GM12891 (cell line): ENCODE measurements at regions not wholly inside any gene's neighbourhood (a gene's known extent, or its start where the extent isn't known, plus 50 kb on each side); places are given as distances from the start of the nearest gene placed in this dataset.
"Not testable (repeated sequence)": the region's sequence is repeated elsewhere in the genome, so short reads cannot be mapped to it uniquely, and the experiment has no call there.

ENCODE experiments used
- DNase-seq: peaks from one replicate; pipeline ENCODE4 v3.0.0; 2011; ENCODE audit warnings: low spot score; ENCODE audit not compliant: insufficient read length
- FAIRE-seq: peaks from 2 replicates; lab custom pipeline; 2011; peaks lifted over from hg19 to GRCh38; lab: Jason Lieb, UNC
- PAX5 ChIP-seq: IDR thresholded peaks from 2 replicates; pipeline ENCODE4 v1.6.1; 2011; ENCODE audit warnings: low read length, moderate library complexity, mild to moderate bottlenecking; ENCODE audit not compliant: insufficient read depth, severe bottlenecking
- POLR2A ChIP-seq: IDR thresholded peaks from 2 replicates; pipeline ENCODE4 v1.6.1; 2011; ENCODE audit warnings: low read depth, low read length, control low read depth
- POLR2AphosphoS5 ChIP-seq: IDR thresholded peaks from 2 replicates; pipeline ENCODE4 v1.6.1; 2011; ENCODE audit warnings: low read depth, low read length, control low read depth
- POU2F2 ChIP-seq: IDR thresholded peaks from 2 replicates; pipeline ENCODE4 v1.6.1; 2011; ENCODE audit warnings: low read depth, mild to moderate bottlenecking, control low read depth, low read length, moderate library complexity
- SPI1 ChIP-seq: IDR thresholded peaks from 2 replicates; pipeline ENCODE4 v1.6.1; 2011; ENCODE audit warnings: low read depth, low read length, control low read depth
- TAF1 ChIP-seq: IDR thresholded peaks from 2 replicates; pipeline ENCODE4 v1.6.1; 2011; ENCODE audit warnings: low read depth, low read length, control low read depth

GRCh38 chr1:37342736-37343135 is 131.6 kb upstream of the ZC3H12A start:
- FAIRE-seq (no peak), DNase-seq (no peak)
- no peak for TF ChIP-seq SPI1
- no peak for TF ChIP-seq POLR2A
- no peak for TF ChIP-seq TAF1
- TF ChIP-seq PAX5, result no peak
- no peak for TF ChIP-seq POU2F2
- no peak for TF ChIP-seq POLR2AphosphoS5

GRCh38 chr1:37347104-37347649 is 127.2 kb upstream of the ZC3H12A start:
- FAIRE-seq (no peak), DNase-seq (no peak)
- TF ChIP-seq POLR2AphosphoS5 (no peak), PAX5 (no peak), SPI1 (no peak), POU2F2 (no peak), POLR2A (no peak), TAF1 (no peak)

- TF ChIP-seq PAX5, result no peak
- FAIRE-seq, result no peak
- DNase-seq, result no peak
Observed at GRCh38 chr1:37353871-37354270, 120.5 kb upstream of the ZC3H12A start.

- TF ChIP-seq POLR2A, result no peak
- no peak for TF ChIP-seq PAX5
- TF ChIP-seq SPI1, result no peak
- TF ChIP-seq POU2F2, result no peak
- TF ChIP-seq POLR2AphosphoS5, result no peak
- TF ChIP-seq TAF1, result no peak
- no peak for DNase-seq
- no peak for FAIRE-seq
Observed at GRCh38 chr1:37354876-37355650, 119.3 kb upstream of the ZC3H12A start.

GRCh38 chr1:37358992-37359391 is 115.4 kb upstream of the ZC3H12A start:
- no peak for DNase-seq
- FAIRE-seq, result no peak
- TF ChIP-seq TAF1, result no peak
- no peak for TF ChIP-seq PAX5
- TF ChIP-seq POLR2AphosphoS5, result no peak
- no peak for TF ChIP-seq POU2F2
- no peak for TF ChIP-seq POLR2A
- no peak for TF ChIP-seq SPI1

- DNase-seq (no peak), FAIRE-seq (no peak)
- TF ChIP-seq POLR2AphosphoS5 (no peak), SPI1 (no peak), PAX5 (no peak), TAF1 (no peak), POU2F2 (no peak), POLR2A (no peak)
Observed at GRCh38 chr1:37360011-37360410, 114.4 kb upstream of the ZC3H12A start.

GRCh38 chr1:37362594-37363385 is 111.6 kb upstream of the ZC3H12A start:
- TF ChIP-seq SPI1, result no peak
- TF ChIP-seq TAF1, result no peak
- TF ChIP-seq POU2F2, result no peak
- TF ChIP-seq POLR2A, result no peak
- no peak for TF ChIP-seq POLR2AphosphoS5
- no peak for TF ChIP-seq PAX5
- no peak for FAIRE-seq
- no peak for DNase-seq

GRCh38 chr1:37363535-37363934 is 110.8 kb upstream of the ZC3H12A start:
- DNase-seq, result no peak
- TF ChIP-seq PAX5, result no peak
- TF ChIP-seq POLR2A, result no peak
- TF ChIP-seq POU2F2, result no peak
- TF ChIP-seq SPI1, result no peak
- no peak for TF ChIP-seq TAF1
- no peak for TF ChIP-seq POLR2AphosphoS5
- no peak for FAIRE-seq

- DNase-seq, FAIRE-seq: not testable (repeated sequence)
- TF ChIP-seq SPI1, result peak; percentile 61
Observed at GRCh38 chr1:37368665-37369315, 105.6 kb upstream of the ZC3H12A start.
